Keratinocyte (primary cell): ENCODE measurements at regions not wholly inside any gene's neighbourhood (a gene's known extent, or its start where the extent isn't known, plus 50 kb on each side); places are given as distances from the start of the nearest gene placed in this dataset.

Source experiments
- DNase-seq: peaks from one replicate; pipeline ENCODE4 v3.0.0-alpha.2; 2011; ENCODE audit warnings: low read depth, missing footprints, low spot score
- FAIRE-seq: peaks from 2 replicates; lab custom pipeline; 2011; peaks lifted over from hg19 to GRCh38; lab: Jason Lieb, UNC
- H2AFZ ChIP-seq: 2 replicates; pipeline ENCODE4 v1.6.0; 2012; ENCODE audit warnings: low read length, control low read depth, inconsistent platforms; ENCODE audit not compliant: control insufficient read depth
- H3K27ac ChIP-seq: 2 replicates; pipeline ENCODE4 v1.5.1; 2011; ENCODE audit warnings: low read length; ENCODE audit not compliant: control insufficient read depth, insufficient read depth
- H3K27me3 ChIP-seq: 3 replicates; pipeline ENCODE4 v1.6.0; 2011; ENCODE audit warnings: low read length; ENCODE audit not compliant: control insufficient read depth, insufficient read depth; ENCODE audit errors: extremely low read depth
- H3K36me3 ChIP-seq, 2 experiments: 2 replicates in 1 of 2; 3 replicates in 1 of 2; pipeline ENCODE4 v1.5.1; 2011; ENCODE audit warnings: low read length in 2 of 2, mild to moderate bottlenecking in 1 of 2; ENCODE audit not compliant: control insufficient read depth in 2 of 2, insufficient read depth in 2 of 2; ENCODE audit errors: extremely low read depth in 1 of 2
- H3K4me1 ChIP-seq: 3 replicates; pipeline ENCODE4 v1.5.1; 2011; ENCODE audit warnings: low read length; ENCODE audit not compliant: control insufficient read depth, insufficient read depth; ENCODE audit errors: extremely low read depth
- H3K4me2 ChIP-seq: 3 replicates; pipeline ENCODE4 v1.6.0; 2011; ENCODE audit warnings: low read depth, low read length; ENCODE audit not compliant: control insufficient read depth, insufficient read depth; ENCODE audit errors: extremely low read depth
- H3K4me3 ChIP-seq, 3 experiments: fragments of 200-600 bp in 1 of 3; sonication (generic) in 1 of 3; 2 replicates in 2 of 3; 3 replicates in 1 of 3; pipeline ENCODE4 v1.5.1; 2011 to 2016; ENCODE audit warnings: low read length in 3 of 3, mild to moderate bottlenecking in 3 of 3, control low read depth in 2 of 3, inconsistent platforms in 1 of 3, low read depth in 1 of 3, mixed read lengths in 1 of 3, mixed run types in 1 of 3, moderate library complexity in 1 of 3; ENCODE audit not compliant: control insufficient read depth in 2 of 3, insufficient read depth in 2 of 3; ENCODE audit errors: extremely low read depth in 1 of 3
- H3K79me2 ChIP-seq: 2 replicates; pipeline ENCODE4 v1.6.0; 2012; ENCODE audit warnings: low read length; ENCODE audit not compliant: control insufficient read depth, insufficient read depth
- H3K9ac ChIP-seq: 3 replicates; pipeline ENCODE4 v1.6.0; 2011; ENCODE audit warnings: low read length; ENCODE audit not compliant: control insufficient read depth, insufficient read depth; ENCODE audit errors: extremely low read depth
- H3K9me1 ChIP-seq: 3 replicates; pipeline ENCODE4 v1.6.0; 2011; ENCODE audit warnings: low read length; ENCODE audit not compliant: control insufficient read depth, insufficient read depth; ENCODE audit errors: extremely low read depth
- H3K9me3 ChIP-seq: 2 replicates; pipeline ENCODE4 v1.5.1; 2012; ENCODE audit warnings: low read depth, low read length; ENCODE audit not compliant: control insufficient read depth
- H4K20me1 ChIP-seq: 3 replicates; pipeline ENCODE4 v1.6.0; 2011; ENCODE audit warnings: low read length; ENCODE audit not compliant: control insufficient read depth, insufficient read depth; ENCODE audit errors: extremely low read depth
- CTCF ChIP-seq, 3 experiments: IDR thresholded peaks in 1 of 3; conservative IDR thresholded peaks in 1 of 3; optimal IDR thresholded peaks in 1 of 3; 2 replicates in 2 of 3; 3 replicates in 1 of 3; pipeline versions ENCODE3 to v1.5.1; 2011; ENCODE audit warnings: low read length in 3 of 3, mild to moderate bottlenecking in 3 of 3, moderate library complexity in 2 of 3, control low read depth in 1 of 3, inconsistent platforms in 1 of 3; ENCODE audit not compliant: insufficient read depth in 2 of 3; ENCODE audit errors: extremely low read depth in 1 of 3
- EZH2 ChIP-seq: IDR thresholded peaks from one replicate; pipeline ENCODE4 v1.6.1; 2012; ENCODE audit warnings: inconsistent platforms, mild to moderate bottlenecking, low read length, moderate library complexity
- dilution Hi-C: fragments of 300-500 bp; cut with MboI; formaldehyde crosslinking; loops from one replicate; pipeline ENCODE4 v1.7.0; 2020; ENCODE audit warnings: low sequenced_read_pairs; ENCODE audit not compliant: extremely low pct_ligation_motif_present

- Histone ChIP-seq H2AFZ (no peak overlapping the region), H3K36me3 (no peaks in the 10 kb centered on the region), H3K9me1 (no peaks in the 10 kb centered on the region), H3K27me3 (peaks cover 24% of the 10 kb centered on the region), H4K20me1 (no peaks in the 10 kb centered on the region), H3K9ac (no peak overlapping the region), H3K79me2 (no peaks in the 10 kb centered on the region), H3K4me2 (no peak overlapping the region), H3K27ac (no peak overlapping the region), H3K4me1 (no peaks in the 10 kb centered on the region), H3K4me3 (no peak overlapping the region), H3K9me3 (no peaks in the 10 kb centered on the region)
- dilution Hi-C loops, result no loop called here
- no peak for DNase-seq
- FAIRE-seq, result no peak
- TF ChIP-seq CTCF (optimal IDR thresholded peaks at IDR 0.05 in 1 of 3, IDR thresholded peaks at IDR 0.05 in 1 of 3, conservative IDR thresholded peaks at IDR 0.05 in 1 of 3; ENCODE audit: extremely low read depth in 1 of 3, insufficient read depth in 2 of 3, low read length in 3 of 3) (no peak), EZH2 (no peak)
Observed at GRCh38 chr2:134031539-134031938, 222.3 kb upstream of the MGAT5 start.

- DNase-seq (no peak), FAIRE-seq (no peak)
- peaks cover 6% of the 10 kb centered on the region for H3K27me3 ChIP-seq
- no peaks in the 10 kb centered on the region for H3K9me1 ChIP-seq
- no peaks in the 10 kb centered on the region for H3K9me3 ChIP-seq
- no peaks in the 10 kb centered on the region for H3K36me3 ChIP-seq
- dilution Hi-C loops, result no loop called here
- no peaks in the 10 kb centered on the region for H3K4me1 ChIP-seq
- no peak overlapping the region for H3K27ac ChIP-seq
- H3K79me2 ChIP-seq, result no peaks in the 10 kb centered on the region
- H2AFZ ChIP-seq, result no peak overlapping the region
- no peak overlapping the region for H3K9ac ChIP-seq
- H3K4me3 ChIP-seq, result no peak overlapping the region
- no peaks in the 10 kb centered on the region for H4K20me1 ChIP-seq
- no peak for TF ChIP-seq CTCF (optimal IDR thresholded peaks at IDR 0.05 in 1 of 3, IDR thresholded peaks at IDR 0.05 in 1 of 3, conservative IDR thresholded peaks at IDR 0.05 in 1 of 3; ENCODE audit: extremely low read depth in 1 of 3, insufficient read depth in 2 of 3, low read length in 3 of 3)
- no peak for TF ChIP-seq EZH2
- H3K4me2 ChIP-seq, result no peak overlapping the region
Observed at GRCh38 chr2:134035605-134036370, 218.1 kb upstream of the MGAT5 start.
